Activated naive CD8-positive, alpha-beta T cell treated with anti-CD3 and anti-CD28 coated beads, Interleukin-2, amount 10 ng/mL, durations not matched to agents 7 days and 5 days (primary cell): ENCODE measurements at regions not wholly inside any gene's neighbourhood (a gene's known extent, or its start where the extent isn't known, plus 50 kb on each side); places are given as distances from the start of the nearest gene placed in this dataset.
"Not testable (repeated sequence)": the region's sequence is repeated elsewhere in the genome, so short reads cannot be mapped to it uniquely, and the experiment has no call there.

ENCODE experiments used
- ATAC-seq: fragments of 150-1000 bp; cut with Tn5 transposase; one replicate; pipeline ENCODE4 v1.10.0; 2021; ENCODE audit warnings: low read depth, moderate library complexity
- POLR2A ChIA-PET: fragments of 350-600 bp; sonication (Branson Sonifier 250); formaldehyde crosslinking; loops from one replicate; lab custom pipeline; 2021; ENCODE audit warnings: antibody characterized with exemption; lab: Charles Lee
- DNase-seq: peaks from one replicate; pipeline ENCODE4 v3.0.0; 2021
- H3K27ac Mint-ChIP-seq: one replicate; pipeline ENCODE4 v1.8.0; 2022; ENCODE audit warnings: mild to moderate bottlenecking, mixed read lengths
- H3K27me3 Mint-ChIP-seq: one replicate; pipeline ENCODE4 v1.8.0; 2022; ENCODE audit warnings: mild to moderate bottlenecking, moderate library complexity, mixed read lengths
- H3K36me3 Mint-ChIP-seq: one replicate; pipeline ENCODE4 v1.8.0; 2021; ENCODE audit warnings: mild to moderate bottlenecking, mixed read lengths
- H3K4me1 Mint-ChIP-seq: one replicate; pipeline ENCODE4 v1.8.0; 2021; ENCODE audit warnings: mixed read lengths
- H3K4me3 Mint-ChIP-seq: one replicate; pipeline ENCODE4 v1.8.0; 2022; ENCODE audit warnings: mild to moderate bottlenecking, moderate library complexity, mixed read lengths
- H3K9me3 Mint-ChIP-seq: one replicate; pipeline ENCODE4 v1.8.0; 2021; ENCODE audit warnings: mixed read lengths

GRCh38 chr6:170067181-170067641 lies 223.7 kb downstream of the DLL1 start:
- Mint-ChIP-seq H3K4me3 (no peak overlapping the region), H3K9me3 (peaks cover 11% of the 10 kb centered on the region), H3K27me3 (peaks cover 30% of the 10 kb centered on the region), H3K4me1 (peaks cover 2% of the 10 kb centered on the region), H3K27ac (no peak overlapping the region), H3K36me3 (peaks cover 8% of the 10 kb centered on the region)
- ATAC-seq = no peak
- DNase-seq = no peak
- POLR2A ChIA-PET = no interaction called here

GRCh38 chr6:170066679-170067078 lies 224.2 kb downstream of the DLL1 start:
- DNase-seq = no peak
- no peak overlapping the region for H3K4me3 Mint-ChIP-seq
- H3K27me3 Mint-ChIP-seq = peaks cover 25% of the 10 kb centered on the region
- peaks cover 8% of the 10 kb centered on the region for H3K36me3 Mint-ChIP-seq
- H3K4me1 Mint-ChIP-seq = peaks cover 2% of the 10 kb centered on the region
- no peak overlapping the region for H3K27ac Mint-ChIP-seq
- ATAC-seq = no peak
- peaks cover 11% of the 10 kb centered on the region for H3K9me3 Mint-ChIP-seq
- POLR2A ChIA-PET = no interaction called here

- no peaks in the 10 kb centered on the region for H3K9me3 Mint-ChIP-seq
- H3K36me3 Mint-ChIP-seq = no peaks in the 10 kb centered on the region
- no peak overlapping the region for H3K27ac Mint-ChIP-seq
- H3K4me1 Mint-ChIP-seq = peaks cover 2% of the 10 kb centered on the region
- no peak overlapping the region for H3K4me3 Mint-ChIP-seq
- peaks cover 2% of the 10 kb centered on the region for H3K27me3 Mint-ChIP-seq
- DNase-seq = no peak
- POLR2A ChIA-PET = no interaction called here
- no peak for ATAC-seq
These were observed 226.9 kb downstream of the DLL1 start for GRCh38 chr6:170063851-170064602.

- POLR2A ChIA-PET = no interaction called here
- H3K4me1 Mint-ChIP-seq = peaks cover 2% of the 10 kb centered on the region
- H3K9me3 Mint-ChIP-seq = no peaks in the 10 kb centered on the region
- peaks cover 2% of the 10 kb centered on the region for H3K27me3 Mint-ChIP-seq
- no peak for DNase-seq
- no peak for ATAC-seq
- H3K27ac Mint-ChIP-seq = no peak overlapping the region
- H3K36me3 Mint-ChIP-seq = no peaks in the 10 kb centered on the region
- H3K4me3 Mint-ChIP-seq = no peak overlapping the region
These were observed 227.4 kb downstream of the DLL1 start for GRCh38 chr6:170063431-170063830.

- ATAC-seq (no peak), DNase-seq (no peak)
- no peaks in the 10 kb centered on the region for H3K9me3 Mint-ChIP-seq
- H3K4me1 Mint-ChIP-seq = peaks cover 2% of the 10 kb centered on the region
- POLR2A ChIA-PET = no interaction called here
- no peak overlapping the region for H3K27ac Mint-ChIP-seq
- H3K4me3 Mint-ChIP-seq = no peak overlapping the region
- peaks cover 2% of the 10 kb centered on the region for H3K27me3 Mint-ChIP-seq
- H3K36me3 Mint-ChIP-seq = no peaks in the 10 kb centered on the region
These were observed 228.0 kb downstream of the DLL1 start for GRCh38 chr6:170062915-170063241.

- Mint-ChIP-seq H3K9me3 (no peaks in the 10 kb centered on the region), H3K27me3 (peaks cover 2% of the 10 kb centered on the region), H3K36me3 (no peaks in the 10 kb centered on the region), H3K4me3 (no peak overlapping the region), H3K27ac (no peak overlapping the region), H3K4me1 (peaks cover 2% of the 10 kb centered on the region)
- POLR2A ChIA-PET = no interaction called here
- DNase-seq (no peak), ATAC-seq (no peak)
These were observed 228.5 kb downstream of the DLL1 start for GRCh38 chr6:170062209-170062914.

GRCh38 chr6:170058878-170059485 lies 231.9 kb downstream of the DLL1 start:
- no peaks in the 10 kb centered on the region for H3K36me3 Mint-ChIP-seq
- no peak for DNase-seq
- H3K27me3 Mint-ChIP-seq = peaks cover 1% of the 10 kb centered on the region
- no peak overlapping the region for H3K4me3 Mint-ChIP-seq
- H3K27ac Mint-ChIP-seq = no peak overlapping the region
- ATAC-seq = no peak
- POLR2A ChIA-PET = no interaction called here
- H3K4me1 Mint-ChIP-seq = no peaks in the 10 kb centered on the region
- H3K9me3 Mint-ChIP-seq = no peaks in the 10 kb centered on the region

- ATAC-seq (no peak), DNase-seq (no peak)
- no peaks in the 10 kb centered on the region for H3K4me1 Mint-ChIP-seq
- H3K36me3 Mint-ChIP-seq = no peaks in the 10 kb centered on the region
- H3K9me3 Mint-ChIP-seq = no peaks in the 10 kb centered on the region
- H3K4me3 Mint-ChIP-seq = no peak overlapping the region
- H3K27me3 Mint-ChIP-seq = no peaks in the 10 kb centered on the region
- no peak overlapping the region for H3K27ac Mint-ChIP-seq
- POLR2A ChIA-PET = no interaction called here
These were observed 232.7 kb downstream of the DLL1 start for GRCh38 chr6:170057961-170058877.

GRCh38 chr6:170057034-170057734 lies 233.7 kb downstream of the DLL1 start:
- Mint-ChIP-seq H3K27ac (no peak overlapping the region), H3K4me3 (no peak overlapping the region), H3K36me3 (no peaks in the 10 kb centered on the region), H3K27me3 (no peaks in the 10 kb centered on the region), H3K4me1 (no peaks in the 10 kb centered on the region), H3K9me3 (no peaks in the 10 kb centered on the region)
- ATAC-seq (no peak), DNase-seq (no peak)
- POLR2A ChIA-PET = no interaction called here

GRCh38 chr6:170056278-170056711 lies 234.6 kb downstream of the DLL1 start:
- H3K27me3 Mint-ChIP-seq = peaks cover 1% of the 10 kb centered on the region
- POLR2A ChIA-PET = no interaction called here
- H3K4me3 Mint-ChIP-seq = no peak overlapping the region
- ATAC-seq = no peak
- no peaks in the 10 kb centered on the region for H3K36me3 Mint-ChIP-seq
- DNase-seq = no peak
- H3K9me3 Mint-ChIP-seq = no peaks in the 10 kb centered on the region
- H3K27ac Mint-ChIP-seq = no peak overlapping the region
- H3K4me1 Mint-ChIP-seq = no peaks in the 10 kb centered on the region

GRCh38 chr6:170055797-170056196 lies 235.1 kb downstream of the DLL1 start:
- H3K27ac Mint-ChIP-seq, H3K27me3 Mint-ChIP-seq, POLR2A ChIA-PET, H3K36me3 Mint-ChIP-seq, H3K9me3 Mint-ChIP-seq, H3K4me1 Mint-ChIP-seq, H3K4me3 Mint-ChIP-seq, DNase-seq, ATAC-seq: not testable (repeated sequence)

- no peak for ATAC-seq
- POLR2A ChIA-PET = no interaction called here
These were observed 236.8 kb downstream of the DLL1 start for GRCh38 chr6:170053966-170054661.

More at GRCh38 chr6:170053966-170054661, 236.8 kb downstream of the DLL1 start:
- no peaks in the 10 kb centered on the region for H3K9me3 Mint-ChIP-seq
- H3K4me3 Mint-ChIP-seq = no peak overlapping the region
- no peak overlapping the region for H3K27ac Mint-ChIP-seq
- H3K36me3 Mint-ChIP-seq = no peaks in the 10 kb centered on the region
- H3K27me3 Mint-ChIP-seq = peaks cover 1% of the 10 kb centered on the region
- no peak for DNase-seq
- H3K4me1 Mint-ChIP-seq = no peaks in the 10 kb centered on the region
